ENCODE measurements at regions not wholly inside any gene's neighbourhood (a gene's known extent, or its start where the extent isn't known, plus 50 kb on each side); places are given as distances from the start of the nearest gene placed in this dataset.

- DNase-seq (ENCODE audit: low spot score): no peak
These were observed 253.3 kb upstream of the SALL1 start for GRCh38 chr16:51404386-51404785.

GRCh38 chr16:51402785-51403184 is 251.7 kb upstream of the SALL1 start:
- no peak for DNase-seq (ENCODE audit: low spot score)

DNA sequence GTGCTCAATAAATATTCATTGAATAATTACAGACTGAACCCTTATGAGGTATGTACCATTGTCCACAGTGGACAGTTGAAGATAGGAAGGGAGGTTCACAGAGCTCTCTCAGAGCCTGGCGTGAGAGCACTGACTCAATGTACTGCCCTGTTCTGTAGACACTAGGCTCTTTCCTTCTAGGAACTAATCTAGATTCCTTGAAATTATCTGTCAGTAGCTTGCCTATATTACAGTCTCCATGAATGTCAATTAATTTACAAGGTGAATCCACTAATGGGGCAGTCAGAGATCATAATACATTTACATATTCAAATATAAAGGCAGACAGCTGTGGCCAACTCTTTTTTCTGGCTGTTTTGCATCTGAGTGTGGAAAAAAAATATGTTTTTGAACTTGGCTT is 251.2 kb upstream of the SALL1 start:
- no peak for DNase-seq (ENCODE audit: low spot score)

GRCh38 chr16:51401673-51402072 is 250.6 kb upstream of the SALL1 start:
- no peak for DNase-seq (ENCODE audit: low spot score)

GRCh38 chr16:51399908-51400670 is 249.0 kb upstream of the SALL1 start:
- DNase-seq (ENCODE audit: low spot score): no peak

- no peak for DNase-seq (ENCODE audit: low spot score)
These were observed 243.4 kb upstream of the SALL1 start for GRCh38 chr16:51394421-51394820.

- DNase-seq (ENCODE audit: low spot score): no peak
These were observed 242.4 kb upstream of the SALL1 start for GRCh38 chr16:51393381-51394005.

DNA sequence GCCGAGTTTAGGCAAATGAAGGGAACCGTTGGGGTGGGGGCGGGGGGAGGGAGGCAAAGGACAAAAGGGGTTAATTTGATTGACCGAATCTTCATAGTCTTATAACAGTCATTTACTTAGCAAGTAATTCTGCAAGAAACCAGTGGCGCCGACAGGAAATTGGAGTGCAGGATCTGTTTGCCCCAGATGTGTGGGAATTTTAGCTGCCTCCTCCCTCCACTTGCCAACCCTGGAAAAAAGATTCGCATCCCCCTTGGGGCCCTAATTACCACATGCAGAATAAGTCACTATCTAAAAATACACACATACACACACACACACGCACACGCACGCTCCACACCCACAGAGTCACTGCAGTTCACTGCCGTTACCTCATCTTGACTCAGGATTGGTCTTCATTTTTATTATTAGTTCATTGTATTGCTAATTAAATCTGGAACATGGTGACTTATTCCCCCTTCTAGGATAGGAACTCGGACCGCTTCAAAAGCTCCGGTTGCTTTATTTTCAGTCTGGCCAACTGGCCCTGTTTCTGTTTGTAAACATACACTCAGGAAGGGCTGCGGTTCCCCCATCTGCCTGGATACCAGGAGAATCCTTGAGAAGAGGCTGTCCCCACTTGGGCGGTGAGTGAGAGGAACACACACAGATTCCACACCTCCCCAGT is 241.6 kb upstream of the SALL1 start:
- no peak for DNase-seq (ENCODE audit: low spot score)

DNA sequence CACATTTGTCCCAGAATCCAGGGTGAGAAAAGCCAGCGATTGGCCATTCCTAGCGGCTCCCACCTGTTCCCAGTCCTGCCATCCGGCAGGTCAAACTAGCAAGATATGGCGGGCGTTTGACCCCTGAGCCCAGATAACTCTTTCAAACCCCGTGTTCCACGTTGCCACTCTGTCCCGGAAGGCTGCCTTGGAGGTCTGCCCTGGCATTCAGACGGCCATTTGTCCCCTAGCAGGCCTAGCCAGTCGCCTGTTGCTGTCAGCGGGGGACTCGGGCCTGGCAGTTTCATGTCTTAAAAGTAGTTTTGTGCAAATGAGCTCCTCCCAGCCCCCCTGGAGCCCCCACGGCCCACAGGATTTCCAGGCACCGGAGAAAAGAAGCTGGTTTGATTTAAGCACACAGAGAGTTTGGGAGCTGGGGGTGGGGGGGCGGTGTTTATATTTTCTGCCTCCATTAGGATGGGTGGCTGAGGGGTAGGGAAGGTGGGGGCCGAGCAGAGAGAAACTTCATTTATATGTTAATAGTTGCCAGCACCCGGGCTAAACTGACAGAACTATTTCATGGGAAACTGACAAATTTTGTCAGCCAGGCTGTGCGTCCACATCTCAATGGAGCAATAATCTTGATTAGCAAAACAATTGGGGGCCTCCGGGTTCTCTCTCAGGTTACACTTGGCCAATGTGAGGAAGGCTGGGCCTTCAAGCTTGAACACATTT is 240.9 kb upstream of the SALL1 start:
- DNase-seq (ENCODE audit: low spot score): no peak

- no peak for DNase-seq (ENCODE audit: low spot score)
These were observed 239.8 kb upstream of the SALL1 start for GRCh38 chr16:51390877-51391276.

DNA sequence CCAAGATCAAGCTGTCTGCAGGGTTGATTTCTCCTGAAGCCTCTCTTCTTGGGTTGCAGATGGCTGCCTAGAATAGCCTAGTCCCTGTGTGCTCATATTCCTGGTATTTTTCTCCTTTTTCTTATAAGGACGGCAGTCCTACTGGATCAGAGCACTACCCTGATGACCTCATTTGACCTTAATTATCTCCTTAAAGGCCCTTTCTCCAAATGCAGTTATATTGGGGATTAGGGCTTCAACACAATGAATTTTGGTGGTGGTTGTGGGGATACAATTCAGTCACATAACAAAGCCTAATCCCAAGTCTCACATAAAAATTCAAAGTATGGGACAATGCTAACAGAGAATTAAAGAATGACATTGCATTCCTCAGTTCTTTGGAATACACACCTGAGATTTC is 238.8 kb upstream of the SALL1 start:
- DNase-seq (ENCODE audit: low spot score): no peak

DNA sequence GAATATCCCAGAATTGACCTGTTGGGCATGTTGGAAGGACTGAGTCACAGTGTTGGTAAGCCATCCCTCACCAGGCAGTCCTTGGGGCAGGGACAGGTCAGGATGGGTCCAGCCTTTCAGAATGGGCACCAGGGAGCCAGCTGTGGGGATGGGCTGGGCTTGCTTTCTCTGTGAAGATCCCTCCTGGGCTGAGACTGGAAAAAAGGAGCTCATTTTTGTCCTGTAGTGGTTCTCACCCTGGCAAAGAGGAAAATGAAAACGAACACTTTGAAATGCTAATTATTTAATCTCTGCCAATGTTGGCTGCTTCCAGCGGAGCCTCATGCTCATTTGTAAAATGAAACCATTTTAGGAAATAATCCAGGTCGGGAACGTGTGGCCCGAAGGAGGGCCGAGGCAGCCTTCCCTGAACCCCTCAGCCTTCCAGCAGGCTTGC is 237.5 kb upstream of the SALL1 start:
- no peak for DNase-seq (ENCODE audit: low spot score)

GRCh38 chr16:51383909-51384308 is 232.8 kb upstream of the SALL1 start:
- DNase-seq (ENCODE audit: low spot score): no peak

GRCh38 chr16:51382940-51383339 is 231.9 kb upstream of the SALL1 start:
- no peak for DNase-seq (ENCODE audit: low spot score)

GRCh38 chr16:51382211-51382610 is 231.1 kb upstream of the SALL1 start:
- DNase-seq (ENCODE audit: low spot score): no peak

GRCh38 chr16:51376080-51376479 is 225.0 kb upstream of the SALL1 start:
- DNase-seq (ENCODE audit: low spot score): no peak

GRCh38 chr16:51374790-51375189 is 223.7 kb upstream of the SALL1 start:
- no peak for DNase-seq (ENCODE audit: low spot score)

- no peak for DNase-seq (ENCODE audit: low spot score)
These were observed 223.3 kb upstream of the SALL1 start for GRCh38 chr16:51374346-51374745.

GRCh38 chr16:51365715-51366114 is 214.6 kb upstream of the SALL1 start:
- DNase-seq (ENCODE audit: low spot score): no peak

GRCh38 chr16:51359141-51359955 is 208.3 kb upstream of the SALL1 start:
- DNase-seq (ENCODE audit: low spot score): no peak

DNA sequence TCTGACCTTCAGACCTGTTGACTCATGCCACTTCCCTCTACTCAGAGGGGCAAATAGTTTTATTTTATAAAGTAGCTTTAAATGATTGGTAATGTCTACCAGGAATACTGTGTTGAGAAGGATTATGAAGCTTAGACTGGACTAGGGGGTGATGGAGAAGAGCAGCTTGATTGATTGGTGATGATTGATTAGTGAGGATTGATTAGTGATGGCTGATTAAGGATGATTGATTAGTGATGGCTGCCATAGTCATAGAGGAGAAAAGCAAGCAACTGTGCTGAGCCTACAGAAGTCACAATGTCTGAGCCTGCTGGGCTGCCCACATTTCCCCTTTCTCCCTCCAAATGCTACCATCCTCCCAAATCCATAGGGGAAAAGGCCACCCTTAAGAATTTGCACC is 206.8 kb upstream of the SALL1 start:
- DNase-seq (ENCODE audit: low spot score): no peak

All from mesenteric fat pad (tissue), 1 donor.